GM19324 (cell line): ENCODE measurements at regions not wholly inside any gene's neighbourhood (a gene's known extent, or its start where the extent isn't known, plus 50 kb on each side); places are given as distances from the start of the nearest gene placed in this dataset.

Experiments
- ATAC-seq: cut with Tn5 transposase; IDR thresholded peaks from one replicate; pipeline ENCODE4 v1.9.1; 2021; ENCODE audit warnings: mild to moderate bottlenecking, moderate library complexity; ENCODE audit not compliant: unreplicated experiment, low FRiP score

- ATAC-seq = no peak
Measured at GRCh38 chr14:97411938-97412612, 614.9 kb downstream of the VRK1 start.

GRCh38 chr14:97413022-97413539, 615.9 kb downstream of the VRK1 start:
- ATAC-seq = no peak

DNA sequence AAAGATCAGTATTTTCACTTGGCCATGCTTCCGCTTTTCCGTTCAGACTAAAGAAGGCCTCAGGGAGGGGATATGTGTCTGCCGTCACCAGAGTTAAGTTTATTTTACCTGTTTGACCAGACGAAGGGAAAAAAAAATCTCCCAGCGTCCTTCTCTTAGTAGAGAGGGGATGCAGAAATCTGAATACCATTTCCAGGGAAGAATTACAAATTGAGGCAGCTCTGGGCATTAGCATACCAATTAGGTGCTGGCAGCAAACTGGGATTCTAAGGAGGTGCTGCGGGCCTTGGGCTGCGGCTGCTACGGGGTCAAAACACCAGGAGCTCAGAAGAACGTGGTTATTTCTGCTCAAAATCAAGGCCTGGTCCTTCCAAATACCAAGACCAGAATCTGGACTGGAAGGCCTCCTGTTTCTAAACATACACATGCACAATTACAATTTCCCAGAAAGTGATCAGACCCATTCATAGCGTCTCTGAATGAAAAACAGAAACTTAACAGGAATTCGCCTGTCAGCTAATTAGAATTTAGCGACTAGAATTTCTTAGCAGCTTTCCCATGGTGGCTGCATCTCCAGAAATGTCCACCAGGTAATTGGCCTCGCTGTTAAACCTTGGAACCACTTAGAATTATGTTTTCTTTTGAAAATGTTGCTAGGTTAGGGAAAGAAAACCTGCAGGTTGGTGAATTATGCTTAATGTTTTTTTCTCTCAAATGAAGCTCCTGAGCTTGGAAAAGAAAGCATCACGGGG, 617.0 kb downstream of the VRK1 start:
- ATAC-seq = no peak

GRCh38 chr14:97414718-97415098, 617.5 kb downstream of the VRK1 start:
- ATAC-seq = no peak

DNA sequence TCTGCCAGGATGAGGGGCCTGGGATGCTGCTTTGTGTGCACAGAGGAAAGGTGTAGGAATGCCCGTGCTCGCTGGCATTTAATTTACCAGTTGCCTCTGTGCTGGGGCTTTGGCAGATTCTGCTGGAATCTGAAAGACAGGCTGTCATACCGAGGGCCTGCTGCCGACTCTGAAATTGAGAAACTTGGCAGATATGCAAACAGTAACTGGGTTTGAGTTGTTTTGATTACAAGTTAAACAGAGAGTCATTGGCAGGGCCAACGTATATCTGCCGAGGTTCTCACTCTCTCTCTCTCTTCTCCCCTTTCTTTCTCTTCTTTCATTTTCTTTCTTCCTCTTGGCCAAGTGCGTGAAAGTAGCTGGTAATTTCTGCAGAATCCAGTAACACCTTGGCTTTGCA, 618.7 kb downstream of the VRK1 start:
- no peak for ATAC-seq

DNA sequence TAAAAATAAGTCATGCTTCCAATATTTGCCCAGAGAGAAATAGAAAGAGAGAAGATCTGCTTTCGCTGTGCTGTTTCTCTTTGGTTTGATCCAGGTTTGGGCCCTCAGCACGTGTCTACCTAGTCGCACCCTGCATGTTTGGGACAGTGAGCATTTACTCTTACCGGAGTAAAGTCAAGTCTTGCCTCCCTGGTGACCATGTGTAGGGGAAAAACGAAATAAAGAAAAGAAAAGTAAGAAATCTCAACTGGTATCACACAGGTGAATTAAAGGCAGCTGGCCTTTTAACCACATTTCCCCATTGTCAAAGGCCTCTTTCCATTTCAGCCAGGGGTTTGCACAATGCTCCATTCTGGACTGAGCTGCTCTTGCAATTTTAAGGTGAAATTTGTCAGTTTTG, 619.4 kb downstream of the VRK1 start:
- no peak for ATAC-seq

GRCh38 chr14:97417331-97417730, 620.1 kb downstream of the VRK1 start:
- no peak for ATAC-seq

- ATAC-seq = no peak
Measured at GRCh38 chr14:97420211-97420610, 623.0 kb downstream of the VRK1 start.

DNA sequence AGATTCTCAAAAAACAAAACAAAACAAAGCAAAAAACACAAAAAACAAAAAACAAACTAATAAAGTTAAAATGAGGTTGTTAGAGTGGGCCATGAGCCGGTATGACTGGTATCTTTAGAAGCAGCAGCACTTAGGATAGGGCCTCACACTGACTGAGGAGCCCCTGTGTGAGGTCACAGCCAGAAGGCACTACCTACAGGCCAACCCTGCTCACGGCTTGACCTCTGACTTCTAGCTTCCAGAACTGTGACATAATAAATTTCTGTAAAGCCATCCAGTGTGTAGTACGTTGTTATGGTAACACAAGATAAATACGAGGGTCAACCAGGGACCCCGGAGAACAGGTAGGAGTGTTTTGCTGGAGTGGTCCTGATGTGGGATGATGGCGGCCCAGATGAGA, 629.6 kb downstream of the VRK1 start:
- no peak for ATAC-seq

DNA sequence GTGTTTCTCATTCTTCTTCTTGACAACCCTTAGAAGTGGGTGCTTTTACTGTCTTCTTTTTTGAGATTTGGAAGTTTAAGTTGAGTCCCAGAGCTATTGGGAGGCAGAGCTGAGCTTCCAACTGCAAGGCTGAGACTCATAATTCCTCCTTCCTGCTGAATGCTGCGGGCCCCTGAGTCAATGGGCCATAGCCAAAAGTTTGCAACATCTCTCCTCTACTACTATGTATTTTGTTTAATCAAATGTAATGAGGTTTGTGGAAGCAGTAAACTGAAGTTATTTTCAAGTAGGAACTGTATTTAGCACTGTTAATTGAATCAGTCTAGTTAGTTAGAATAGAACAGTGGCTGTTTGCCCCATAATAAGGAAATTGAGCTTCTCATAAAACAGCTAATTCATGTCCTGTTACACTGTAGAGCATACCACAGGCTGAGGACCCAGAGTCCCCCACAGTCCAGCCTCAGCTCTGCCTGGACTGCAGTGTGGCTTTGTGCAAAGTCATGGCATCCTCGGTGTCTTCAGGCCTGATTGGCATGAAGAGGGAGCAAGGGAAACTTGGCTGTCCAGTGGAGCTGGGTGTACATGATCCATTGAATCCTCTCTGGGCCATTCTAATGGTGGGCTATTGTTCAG, 631.7 kb downstream of the VRK1 start:
- no peak for ATAC-seq

DNA sequence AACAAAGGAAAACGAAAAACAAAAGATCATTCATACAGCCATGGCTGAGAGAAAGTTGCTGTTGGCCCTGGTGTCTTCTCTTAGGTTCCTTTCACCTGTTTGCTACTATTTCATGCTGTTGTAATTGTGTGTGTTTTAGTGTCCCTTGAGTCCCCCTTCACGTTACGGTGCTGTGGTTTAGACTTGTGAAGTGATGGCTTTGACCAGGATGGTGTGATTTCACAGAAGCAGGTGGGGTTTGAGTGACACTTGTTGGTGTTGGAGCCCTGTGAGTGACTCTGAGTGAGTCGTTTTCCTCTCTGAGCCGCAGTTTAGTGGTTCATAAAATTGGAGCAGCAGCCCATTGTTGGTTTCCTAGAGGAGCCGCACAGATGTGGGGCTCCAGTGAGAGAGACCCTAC, 635.4 kb downstream of the VRK1 start:
- ATAC-seq = no peak

GRCh38 chr14:97441740-97442362, 644.7 kb downstream of the VRK1 start:
- no peak for ATAC-seq

DNA sequence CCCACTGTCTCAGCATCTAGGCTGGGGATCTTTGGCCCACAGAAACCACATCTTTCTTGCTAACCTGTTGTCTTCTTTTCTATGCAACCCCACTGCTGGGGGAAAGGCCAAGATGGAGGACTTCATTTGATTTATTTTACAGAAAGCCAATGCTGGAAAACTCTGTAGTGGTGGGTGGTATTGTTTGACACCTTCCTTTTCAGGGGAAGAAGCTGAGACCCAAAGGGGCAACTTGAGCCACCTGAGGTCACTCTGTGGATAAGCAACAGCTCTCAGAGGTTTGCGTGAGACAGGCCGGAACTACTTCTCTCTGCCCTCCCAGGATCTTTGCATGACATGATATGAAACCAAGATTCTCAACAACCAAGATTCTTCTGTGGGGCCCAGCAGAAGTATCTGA, 645.2 kb downstream of the VRK1 start:
- ATAC-seq = no peak

DNA sequence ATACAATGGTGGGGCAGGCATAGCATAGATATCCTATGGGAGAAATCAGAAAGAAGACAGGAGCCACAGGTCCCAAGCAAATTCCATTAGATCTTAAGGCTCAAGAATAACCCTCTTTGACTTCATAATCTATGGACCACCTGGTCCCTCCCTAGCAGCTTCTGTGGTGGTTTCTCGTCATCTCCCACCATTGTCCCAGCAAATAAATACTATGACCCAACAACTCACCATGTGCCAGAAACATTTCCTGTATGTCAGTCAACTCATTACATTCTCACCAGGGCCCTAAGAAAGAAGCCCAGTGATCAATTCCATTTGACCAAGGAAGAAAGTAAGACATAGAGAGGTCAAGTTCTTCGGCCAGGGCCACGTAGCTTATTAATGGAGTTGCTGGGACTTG, 646.2 kb downstream of the VRK1 start:
- ATAC-seq = no peak

GRCh38 chr14:97444248-97444647, 647.1 kb downstream of the VRK1 start:
- no peak for ATAC-seq

GRCh38 chr14:97445367-97445766, 648.2 kb downstream of the VRK1 start:
- no peak for ATAC-seq

GRCh38 chr14:97446087-97446486, 648.9 kb downstream of the VRK1 start:
- no peak for ATAC-seq

DNA sequence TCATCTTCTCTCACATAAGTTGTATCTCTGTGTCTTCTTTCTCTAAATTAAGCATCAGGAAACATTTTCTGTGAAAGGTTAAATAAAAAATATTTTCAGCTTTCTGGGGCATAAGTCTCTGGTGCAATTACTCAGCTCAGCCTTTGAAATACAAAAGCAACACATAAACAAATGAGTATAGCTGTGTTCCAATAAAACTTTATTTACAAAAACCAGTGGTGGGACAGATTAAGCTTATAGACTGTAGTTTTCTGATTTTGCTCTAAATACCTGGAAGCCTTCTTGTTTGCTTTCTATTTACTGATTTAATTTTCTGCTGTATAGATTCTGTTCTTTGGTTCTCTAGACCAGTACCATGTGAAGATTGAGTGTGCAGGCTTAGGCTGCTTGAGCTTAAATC, 655.1 kb downstream of the VRK1 start:
- no peak for ATAC-seq

- ATAC-seq = no peak
Measured at GRCh38 chr14:97453991-97454390, 656.8 kb downstream of the VRK1 start.

GRCh38 chr14:97456462-97456861, 659.3 kb downstream of the VRK1 start:
- ATAC-seq = no peak

GRCh38 chr14:97456958-97457357, 659.8 kb downstream of the VRK1 start:
- no peak for ATAC-seq
